ENCODE measurements at regions not wholly inside any gene's neighbourhood (a gene's known extent, or its start where the extent isn't known, plus 50 kb on each side); places are given as distances from the start of the nearest gene placed in this dataset.

- no peak for ATAC-seq
- Histone ChIP-seq H3K27me3 (no peaks in the 10 kb centered on the region), H3K27ac (no peak overlapping the region), H3K4me1 (no peaks in the 10 kb centered on the region), H3K4me3 (no peak overlapping the region), H3K9me3 (peaks cover 0 to 3% (median 0%) of the 10 kb centered on the region in 12 donors), H3K36me3 (no peaks in the 10 kb centered on the region)
- no peak for TF ChIP-seq POLR2A (IDR thresholded peaks at IDR 0.05)
- TF ChIP-seq, protein P1, sequence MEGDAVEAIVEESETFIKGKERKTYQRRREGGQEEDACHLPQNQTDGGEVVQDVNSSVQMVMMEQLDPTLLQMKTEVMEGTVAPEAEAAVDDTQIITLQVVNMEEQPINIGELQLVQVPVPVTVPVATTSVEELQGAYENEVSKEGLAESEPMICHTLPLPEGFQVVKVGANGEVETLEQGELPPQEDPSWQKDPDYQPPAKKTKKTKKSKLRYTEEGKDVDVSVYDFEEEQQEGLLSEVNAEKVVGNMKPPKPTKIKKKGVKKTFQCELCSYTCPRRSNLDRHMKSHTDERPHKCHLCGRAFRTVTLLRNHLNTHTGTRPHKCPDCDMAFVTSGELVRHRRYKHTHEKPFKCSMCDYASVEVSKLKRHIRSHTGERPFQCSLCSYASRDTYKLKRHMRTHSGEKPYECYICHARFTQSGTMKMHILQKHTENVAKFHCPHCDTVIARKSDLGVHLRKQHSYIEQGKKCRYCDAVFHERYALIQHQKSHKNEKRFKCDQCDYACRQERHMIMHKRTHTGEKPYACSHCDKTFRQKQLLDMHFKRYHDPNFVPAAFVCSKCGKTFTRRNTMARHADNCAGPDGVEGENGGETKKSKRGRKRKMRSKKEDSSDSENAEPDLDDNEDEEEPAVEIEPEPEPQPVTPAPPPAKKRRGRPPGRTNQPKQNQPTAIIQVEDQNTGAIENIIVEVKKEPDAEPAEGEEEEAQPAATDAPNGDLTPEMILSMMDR (IDR thresholded peaks at IDR 0.05) = no peak
- intact Hi-C loops (cut with DNase I) = no loop called here
- WGBS, 4 donors = 88 to 96% (median 95%) methylated on average over 1 of the region's 1 CpG
- no peak for DNase-seq
Measured at GRCh38 chr2:14194233-14194632, 438.3 kb upstream of the LRATD1 start.

DNA sequence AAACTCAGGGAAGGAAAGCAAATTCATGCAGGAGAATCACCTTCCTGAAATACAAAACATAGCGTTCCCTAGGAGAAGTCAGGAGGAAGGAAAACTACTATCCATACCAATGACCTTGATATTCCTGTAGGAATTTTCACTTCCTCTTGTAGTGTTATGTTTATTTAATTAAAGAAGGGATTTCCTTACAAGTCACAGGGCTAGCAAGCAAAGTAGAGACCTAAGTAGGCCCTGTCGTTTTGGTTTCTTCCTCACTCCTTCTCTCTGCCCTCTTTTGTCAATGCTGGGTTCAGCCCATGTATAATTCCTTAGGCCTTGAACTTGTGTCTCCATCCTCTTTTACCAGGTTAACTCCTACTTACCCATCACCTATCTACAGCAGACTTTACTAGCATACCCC is 435.2 kb upstream of the LRATD1 start:
- H3K9me3 ChIP-seq = peaks cover 0 to 3% (median 0%) of the 10 kb centered on the region in 12 donors
- intact Hi-C loops (cut with DNase I) = no loop called here
- ATAC-seq (no peak), DNase-seq (no peak)
- H3K4me1 ChIP-seq = no peaks in the 10 kb centered on the region
- no peaks in the 10 kb centered on the region for H3K36me3 ChIP-seq
- H3K4me3 ChIP-seq = no peak overlapping the region
- WGBS, 4 donors = 30 to 50% (median 44%) methylated on average over 2 of the region's 2 CpGs
- H3K27ac ChIP-seq = no peak overlapping the region
- no peaks in the 10 kb centered on the region for H3K27me3 ChIP-seq
- TF ChIP-seq, protein P1 (IDR thresholded peaks at IDR 0.05) = no peak
- no peak for TF ChIP-seq POLR2A (IDR thresholded peaks at IDR 0.05)

DNA sequence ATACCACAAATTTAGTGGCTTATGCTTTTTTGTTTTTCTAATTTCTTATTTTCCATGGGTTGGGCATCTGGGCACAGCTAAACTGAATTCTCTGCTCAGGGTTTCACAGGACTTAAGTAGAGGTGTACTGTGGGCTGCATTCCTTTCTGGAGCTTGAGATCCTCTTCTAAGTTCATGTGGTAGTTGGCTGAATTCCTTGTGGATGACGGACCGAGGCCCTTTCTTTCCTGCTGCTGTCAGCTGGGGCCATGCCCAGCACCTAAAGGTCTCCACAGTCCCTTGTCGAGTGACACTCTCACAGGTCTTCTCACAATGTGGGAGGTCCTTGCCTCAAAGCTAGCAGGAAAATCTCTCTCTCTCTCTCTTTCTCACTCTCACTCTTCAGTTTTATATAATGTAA is 433.5 kb upstream of the LRATD1 start:
- Histone ChIP-seq H3K4me3 (no peak overlapping the region), H3K36me3 (no peaks in the 10 kb centered on the region), H3K4me1 (no peaks in the 10 kb centered on the region), H3K9me3 (peaks cover 0 to 3% (median 0%) of the 10 kb centered on the region in 12 donors), H3K27me3 (no peaks in the 10 kb centered on the region), H3K27ac (no peak overlapping the region)
- ATAC-seq (no peak), DNase-seq (no peak)
- intact Hi-C loops (cut with DNase I) = no loop called here
- no peak for TF ChIP-seq POLR2A (IDR thresholded peaks at IDR 0.05)
- TF ChIP-seq, protein P1 (IDR thresholded peaks at IDR 0.05) = no peak
- WGBS, 4 donors = 47 to 69% (median 58%) methylated on average over 3 of the region's 3 CpGs

- Histone ChIP-seq H3K4me3 (no peak overlapping the region), H3K27ac (no peak overlapping the region), H3K36me3 (no peaks in the 10 kb centered on the region), H3K27me3 (no peaks in the 10 kb centered on the region), H3K4me1 (no peaks in the 10 kb centered on the region), H3K9me3 (no peaks in the 10 kb centered on the region)
- TF ChIP-seq, protein P1 (IDR thresholded peaks at IDR 0.05) = no peak
- no peak for TF ChIP-seq POLR2A (IDR thresholded peaks at IDR 0.05)
- WGBS, 4 donors = 73 to 79% (median 77%) methylated on average over 3 of the region's 3 CpGs
- no peak for ATAC-seq
- intact Hi-C loops (cut with DNase I) = no loop called here
- DNase-seq = no peak
Measured at GRCh38 chr2:14219306-14219705, 413.2 kb upstream of the LRATD1 start.

Data from heart left ventricle (tissue), 16 donors.